HG03196 (cell line): ENCODE measurements at regions not wholly inside any gene's neighbourhood (a gene's known extent, or its start where the extent isn't known, plus 50 kb on each side); places are given as distances from the start of the nearest gene placed in this dataset.
"Not testable (repeated sequence)": the region's sequence is repeated elsewhere in the genome, so short reads cannot be mapped to it uniquely, and the experiment has no call there.

Source experiments
- ATAC-seq: cut with Tn5 transposase; IDR thresholded peaks from one replicate; pipeline ENCODE4 v1.9.1; 2021; ENCODE audit not compliant: unreplicated experiment

GRCh38 chr5:154562244-154562880, 84.3 kb upstream of the HAND1 start:
- no peak for ATAC-seq

GRCh38 chr5:154559398-154560276, 81.6 kb upstream of the HAND1 start:
- ATAC-seq: no peak

- no peak for ATAC-seq
These were observed 79.5 kb upstream of the HAND1 start for GRCh38 chr5:154557548-154557947.

GRCh38 chr5:154547551-154547950, 69.5 kb upstream of the HAND1 start:
- no peak for ATAC-seq

- no peak for ATAC-seq
These were observed 68.7 kb upstream of the HAND1 start for GRCh38 chr5:154546719-154547118.

- no peak for ATAC-seq
These were observed 66.6 kb upstream of the HAND1 start for GRCh38 chr5:154544646-154545045.

- ATAC-seq: no peak
These were observed 65.4 kb upstream of the HAND1 start for GRCh38 chr5:154543380-154543779.

- no peak for ATAC-seq
These were observed 64.6 kb upstream of the HAND1 start for GRCh38 chr5:154542581-154542980.

GRCh38 chr5:154542000-154542399, 64.0 kb upstream of the HAND1 start:
- ATAC-seq: no peak

GRCh38 chr5:154541553-154541952, 63.5 kb upstream of the HAND1 start:
- ATAC-seq: no peak

GRCh38 chr5:154540600-154540999, 62.6 kb upstream of the HAND1 start:
- ATAC-seq: no peak

- ATAC-seq: no peak
These were observed 60.5 kb upstream of the HAND1 start for GRCh38 chr5:154538492-154538891.

- ATAC-seq: not testable (repeated sequence)
These were observed 58.4 kb upstream of the HAND1 start for GRCh38 chr5:154536439-154536838.

GRCh38 chr5:154535535-154535934, 57.5 kb upstream of the HAND1 start:
- no peak for ATAC-seq

- no peak for ATAC-seq
These were observed 56.5 kb upstream of the HAND1 start for GRCh38 chr5:154534457-154535050.

- ATAC-seq: no peak
These were observed 51.3 kb upstream of the HAND1 start for GRCh38 chr5:154529282-154529681.

GRCh38 chr5:154528005-154528594, 50.1 kb upstream of the HAND1 start:
- no peak for ATAC-seq
